T-helper 22 cell (primary cell): ENCODE measurements at regions not wholly inside any gene's neighbourhood (a gene's known extent, or its start where the extent isn't known, plus 50 kb on each side); places are given as distances from the start of the nearest gene placed in this dataset.

Experiments
- DNase-seq: peaks from one replicate; pipeline ENCODE4 v3.0.0-alpha.2; 2020; ENCODE audit warnings: low read depth

GRCh38 chr2:12254280-12254860, 462.4 kb upstream of the TRIB2 start:
- DNase-seq, result no peak

DNA sequence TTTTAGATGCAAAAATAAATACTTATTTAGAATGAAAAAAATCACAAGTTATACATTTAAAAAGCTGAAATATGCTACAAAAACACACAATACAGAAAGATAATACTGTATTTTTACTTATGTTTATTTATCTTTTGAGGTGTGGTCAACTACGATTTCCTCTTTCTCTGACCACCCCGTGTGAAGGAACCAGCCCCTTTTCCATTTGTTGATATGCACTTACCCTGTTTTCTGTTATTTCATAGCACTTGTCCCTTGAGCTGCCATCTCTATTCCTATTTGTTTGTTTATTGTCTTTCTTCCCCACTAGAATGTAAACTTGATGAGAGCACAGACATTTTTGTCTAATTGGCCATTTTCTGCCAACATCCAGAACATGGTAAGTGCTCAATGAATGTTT, 460.5 kb upstream of the TRIB2 start:
- DNase-seq, result no peak

GRCh38 chr2:12257476-12257875, 459.3 kb upstream of the TRIB2 start:
- no peak for DNase-seq

GRCh38 chr2:12259493-12259892, 457.2 kb upstream of the TRIB2 start:
- no peak for DNase-seq

DNA sequence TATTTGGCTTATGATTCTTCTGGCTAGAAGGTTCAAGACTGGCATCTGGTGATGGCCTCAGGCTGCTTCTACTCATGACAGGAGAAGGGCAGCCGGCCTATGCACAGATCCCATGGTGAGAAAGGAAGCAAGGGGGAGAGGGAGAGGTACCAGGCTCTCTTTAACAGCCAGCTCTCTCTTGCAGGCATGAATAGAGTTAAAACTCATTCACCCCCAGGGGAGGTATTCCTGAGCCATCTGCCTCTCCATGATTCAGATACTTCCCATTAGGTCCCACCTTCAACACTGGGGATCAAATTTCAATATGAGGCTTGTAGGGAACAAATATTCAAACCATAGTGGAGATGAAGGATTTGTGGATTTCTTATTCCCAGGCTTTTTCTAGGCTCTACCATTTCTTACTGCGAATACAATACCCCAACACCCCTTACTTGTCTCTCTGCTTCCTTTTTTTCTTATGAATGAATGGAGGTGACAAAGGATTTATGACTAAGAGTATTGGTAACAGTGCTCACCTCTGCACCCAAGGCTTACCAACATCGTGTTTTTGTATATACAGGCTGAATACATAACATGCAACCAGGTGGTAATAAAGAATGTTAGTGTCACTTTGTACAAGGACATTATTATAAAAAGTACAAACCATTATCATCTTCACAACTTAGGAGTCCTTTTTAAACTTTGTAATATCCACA, 454.6 kb upstream of the TRIB2 start:
- DNase-seq, result no peak

DNA sequence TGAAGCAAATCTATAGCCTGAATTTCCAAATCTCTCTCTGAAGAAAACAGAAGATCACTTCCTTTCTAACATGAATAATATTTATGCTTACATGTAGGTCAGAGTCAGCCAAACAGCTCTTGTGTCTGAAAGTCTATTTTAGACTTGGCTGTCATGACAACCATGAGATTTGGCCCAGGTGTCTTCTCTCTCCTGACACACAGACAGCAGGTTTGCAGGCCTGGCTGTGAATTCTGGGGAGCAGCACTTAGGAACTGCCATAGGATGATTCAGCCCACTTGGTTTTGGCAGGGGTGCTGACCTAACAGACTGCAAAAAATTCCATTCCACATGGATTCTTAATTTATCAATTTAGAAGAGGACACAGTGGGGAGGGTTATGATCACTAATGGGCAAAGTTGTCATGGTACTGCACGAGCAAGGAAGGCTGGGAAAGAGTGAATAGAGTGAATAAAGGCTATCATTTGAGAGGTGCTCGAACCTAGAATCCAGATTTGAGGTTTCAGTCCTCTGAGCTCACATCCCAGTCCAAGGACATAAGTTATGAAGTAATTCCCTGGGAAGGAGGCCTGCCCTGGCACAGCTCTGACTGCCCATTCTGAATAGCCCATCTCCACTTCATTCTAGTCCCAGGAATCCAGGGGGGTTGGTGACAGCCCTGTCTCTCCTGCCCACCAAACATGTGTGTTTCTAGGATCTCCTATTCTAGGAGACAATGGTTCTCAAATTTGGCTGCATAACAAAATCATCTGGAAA, 453.9 kb upstream of the TRIB2 start:
- no peak for DNase-seq

DNA sequence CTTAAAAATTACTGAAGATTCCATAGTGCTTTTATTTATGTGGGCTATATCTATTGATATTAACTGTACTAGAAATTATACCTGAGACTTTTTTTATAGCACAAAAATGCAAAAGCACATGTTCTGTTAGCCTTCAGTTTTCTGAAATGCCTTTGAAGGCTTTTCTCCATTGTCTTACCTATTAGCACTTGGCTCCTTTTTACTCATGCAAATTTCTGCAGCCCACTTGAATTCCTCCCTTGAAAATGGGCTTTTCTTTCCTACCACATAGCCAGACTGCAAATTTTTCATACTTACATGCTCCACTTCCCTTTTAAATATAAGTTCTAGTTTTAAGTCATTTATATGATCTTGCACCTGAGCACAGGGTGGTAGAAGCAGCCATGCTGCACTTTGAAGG, 453.0 kb upstream of the TRIB2 start:
- DNase-seq, result no peak

DNA sequence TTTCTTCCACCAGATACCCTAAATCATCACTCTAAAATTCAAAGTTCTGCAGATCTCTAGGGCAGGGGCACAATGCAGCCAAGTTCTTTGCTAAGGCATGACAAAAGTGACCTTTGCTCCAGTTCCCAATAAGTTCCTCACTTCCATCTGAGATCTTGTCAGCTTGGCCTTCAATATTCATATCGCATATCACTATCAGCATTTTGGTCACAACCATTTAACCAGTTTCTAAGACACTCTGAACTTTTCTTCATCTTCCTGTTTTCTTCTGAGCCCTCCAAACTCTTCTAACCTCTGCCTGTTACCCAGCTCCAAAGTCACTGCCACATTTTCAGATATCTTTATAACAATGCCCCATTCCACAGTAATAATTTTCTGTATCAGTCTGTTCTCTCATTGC, 452.6 kb upstream of the TRIB2 start:
- no peak for DNase-seq

- no peak for DNase-seq
These were observed 451.1 kb upstream of the TRIB2 start for GRCh38 chr2:12265646-12266045.

GRCh38 chr2:12267042-12267441, 449.7 kb upstream of the TRIB2 start:
- no peak for DNase-seq

DNA sequence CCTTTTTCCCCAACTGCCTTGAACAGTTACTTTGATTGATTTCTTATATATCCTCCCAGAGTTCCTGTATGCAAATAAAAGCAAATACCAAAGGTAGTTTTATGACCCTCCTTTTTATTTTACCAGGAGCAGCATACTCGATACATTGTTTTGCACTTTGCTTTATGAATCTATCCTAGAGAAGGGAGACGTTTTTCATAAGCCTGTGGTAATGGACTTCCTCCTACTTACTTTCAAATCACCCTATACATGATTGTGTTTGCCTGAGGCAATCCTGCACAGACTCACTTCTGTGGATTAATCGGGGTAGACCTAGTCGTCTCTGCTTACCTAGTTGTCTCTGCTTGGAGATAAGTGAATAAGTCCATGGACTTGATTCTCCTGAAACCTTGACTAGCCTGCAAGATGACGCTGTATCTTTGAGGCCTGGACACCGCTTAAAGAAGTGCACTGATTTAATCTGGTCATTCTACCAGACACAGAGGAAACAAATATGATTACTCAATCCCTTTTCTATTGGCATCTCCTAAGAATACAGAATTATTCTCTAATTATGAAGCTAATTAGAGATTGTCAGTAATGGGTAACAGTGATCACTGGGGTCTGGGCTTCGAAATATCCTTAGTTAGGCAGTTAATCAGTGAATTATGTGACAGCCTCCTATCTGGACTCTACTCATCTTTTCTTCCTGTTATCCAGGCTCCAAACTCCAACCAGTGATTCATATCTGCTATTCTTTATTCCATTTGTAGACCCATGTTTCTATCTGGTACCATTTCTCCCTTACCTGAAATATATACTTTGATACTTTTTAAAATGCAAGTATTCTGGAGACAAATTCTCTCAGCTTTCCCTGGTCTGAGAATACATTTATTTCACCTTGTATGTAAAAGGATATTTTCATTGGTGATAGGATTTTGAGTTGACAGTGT, 447.4 kb upstream of the TRIB2 start:
- DNase-seq, result no peak

- no peak for DNase-seq
These were observed 445.7 kb upstream of the TRIB2 start for GRCh38 chr2:12270876-12271588.

- DNase-seq, result no peak
These were observed 445.1 kb upstream of the TRIB2 start for GRCh38 chr2:12271589-12271984.

- DNase-seq, result no peak
These were observed 443.6 kb upstream of the TRIB2 start for GRCh38 chr2:12273111-12273510.

- no peak for DNase-seq
These were observed 442.1 kb upstream of the TRIB2 start for GRCh38 chr2:12274591-12274990.

- DNase-seq, result no peak
These were observed 439.3 kb upstream of the TRIB2 start for GRCh38 chr2:12277241-12278034.

- no peak for DNase-seq
These were observed 438.5 kb upstream of the TRIB2 start for GRCh38 chr2:12278217-12278750.

GRCh38 chr2:12282780-12283695, 433.7 kb upstream of the TRIB2 start:
- DNase-seq, result no peak

DNA sequence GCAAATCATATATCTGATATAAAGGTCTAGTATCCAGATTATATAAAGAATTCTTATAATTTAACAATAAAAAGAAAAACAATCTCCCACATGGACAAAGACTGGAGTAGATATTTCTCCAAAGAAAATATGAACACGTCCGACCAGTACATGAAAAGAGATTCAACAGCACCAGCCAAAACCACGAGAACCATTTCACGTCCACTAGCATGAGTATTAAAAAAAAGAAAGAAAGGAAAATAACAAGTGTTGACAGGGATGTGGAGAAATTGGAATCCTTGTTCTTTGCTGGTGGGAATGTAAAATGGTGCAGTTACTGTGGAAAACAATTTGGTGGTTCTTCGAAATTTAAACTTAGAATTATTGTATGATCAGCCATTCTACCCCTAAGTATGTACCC, 432.7 kb upstream of the TRIB2 start:
- DNase-seq, result no peak
